Suppressor macrophage treated with lipopolysaccharide for 1 hour (primary cell): ENCODE measurements at regions not wholly inside any gene's neighbourhood (a gene's known extent, or its start where the extent isn't known, plus 50 kb on each side); places are given as distances from the start of the nearest gene placed in this dataset.
"Not testable (repeated sequence)": the region's sequence is repeated elsewhere in the genome, so short reads cannot be mapped to it uniquely, and the experiment has no call there.

Source experiments
- DNase-seq, 3 donors: peaks; one replicate each; pipeline ENCODE4 v3.0.0-alpha.2; 2020 to 2022

- DNase-seq: no peak
Observed at GRCh38 chr17:64771980-64772844, 110.1 kb upstream of the SMURF2 start.

GRCh38 chr17:64769712-64770111, 107.6 kb upstream of the SMURF2 start:
- no peak for DNase-seq

GRCh38 chr17:64767269-64767997, 105.3 kb upstream of the SMURF2 start:
- DNase-seq: no peak

GRCh38 chr17:64765191-64765889, 103.2 kb upstream of the SMURF2 start:
- no peak for DNase-seq

GRCh38 chr17:64750891-64751677, 89.0 kb upstream of the SMURF2 start:
- DNase-seq: no peak

GRCh38 chr17:64750478-64750877, 88.4 kb upstream of the SMURF2 start:
- no peak for DNase-seq

- no peak for DNase-seq
Observed at GRCh38 chr17:64749306-64749705, 87.2 kb upstream of the SMURF2 start.

GRCh38 chr17:64747938-64748540, 85.9 kb upstream of the SMURF2 start:
- peak; percentile 31 to 82 (median 64) for DNase-seq

GRCh38 chr17:64742326-64742725, 80.2 kb upstream of the SMURF2 start:
- DNase-seq: no peak

- peak; percentile 13 to 49 (median 21) for DNase-seq
Observed at GRCh38 chr17:64741916-64742315, 79.8 kb upstream of the SMURF2 start.

GRCh38 chr17:64741038-64741641, 79.0 kb upstream of the SMURF2 start:
- DNase-seq: peak; percentile 90 to 97 (median 91)

- DNase-seq: peak; percentile 41 to 78 (median 56)
Observed at GRCh38 chr17:64739316-64740058, 77.4 kb upstream of the SMURF2 start.

GRCh38 chr17:64736804-64737492, 74.8 kb upstream of the SMURF2 start:
- DNase-seq: peak; percentile 48 to 65 (median 63)

- DNase-seq: peak in 2 of 3 donors; percentile 25 to 44
Observed at GRCh38 chr17:64732336-64733006, 70.4 kb upstream of the SMURF2 start.

GRCh38 chr17:64730023-64730422, 67.9 kb upstream of the SMURF2 start:
- not testable (repeated sequence) for DNase-seq

GRCh38 chr17:64729201-64729600, 67.1 kb upstream of the SMURF2 start:
- DNase-seq: no peak

- DNase-seq: no peak
Observed at GRCh38 chr17:64728041-64728695, 66.1 kb upstream of the SMURF2 start.

GRCh38 chr17:64726025-64726424, 63.9 kb upstream of the SMURF2 start:
- not testable (repeated sequence) for DNase-seq

- peak in 1 of 3 donors; percentile 44 for DNase-seq
Observed at GRCh38 chr17:64724246-64724645, 62.1 kb upstream of the SMURF2 start.
